Suppressor macrophage treated with lipopolysaccharide for 1 hour (primary cell): ENCODE measurements at regions not wholly inside any gene's neighbourhood (a gene's known extent, or its start where the extent isn't known, plus 50 kb on each side); places are given as distances from the start of the nearest gene placed in this dataset.
A peak's percentile ranks its signal among the peaks of the same experiment; 100 is the strongest.

Source experiments
- DNase-seq, 3 donors: peaks; one replicate each; pipeline ENCODE4 v3.0.0-alpha.2; 2020 to 2022

- no peak for DNase-seq
These were observed 193.7 kb upstream of the HMGA2 start for GRCh38 chr12:65630555-65630954.

GRCh38 chr12:65631621-65632111, 192.6 kb upstream of the HMGA2 start:
- DNase-seq = peak in 1 of 3 donors; percentile 17

- no peak for DNase-seq
These were observed 192.0 kb upstream of the HMGA2 start for GRCh38 chr12:65632131-65632855.

- DNase-seq = no peak
These were observed 190.2 kb upstream of the HMGA2 start for GRCh38 chr12:65634061-65634460.

DNA sequence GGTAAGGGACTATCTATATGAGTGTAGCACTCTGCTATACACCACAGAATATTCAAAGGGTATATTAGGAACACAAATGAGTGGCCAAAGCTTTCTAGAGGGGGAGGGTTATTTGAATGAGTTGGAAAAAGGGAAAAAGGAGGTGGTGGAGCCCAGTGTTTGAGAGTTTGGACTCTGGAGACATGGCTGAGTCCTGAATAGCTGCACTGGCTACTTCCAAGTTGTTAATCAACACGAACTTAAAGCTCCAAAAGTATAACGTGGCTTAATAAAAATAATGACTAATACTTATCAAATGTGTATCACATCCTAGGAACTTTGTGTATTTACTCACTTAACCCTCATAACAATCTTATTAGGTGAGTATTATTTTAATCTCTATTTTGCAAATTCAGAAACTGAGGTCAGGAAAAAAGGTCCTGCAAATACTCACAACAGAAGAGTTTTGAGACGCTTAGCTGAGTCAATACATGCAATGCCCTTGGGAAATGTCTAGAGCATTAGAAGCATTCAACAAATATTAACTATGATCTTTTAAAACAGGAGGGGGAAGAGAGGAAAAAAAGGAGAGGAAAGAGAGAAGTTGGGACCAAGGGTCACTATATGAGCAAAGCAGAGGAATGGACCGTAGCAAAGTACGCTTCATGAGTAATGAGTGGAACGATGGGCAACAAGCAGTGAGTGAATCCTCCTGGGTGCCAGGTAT, 189.5 kb upstream of the HMGA2 start:
- DNase-seq = no peak

GRCh38 chr12:65636436-65636835, 187.8 kb upstream of the HMGA2 start:
- DNase-seq = no peak

DNA sequence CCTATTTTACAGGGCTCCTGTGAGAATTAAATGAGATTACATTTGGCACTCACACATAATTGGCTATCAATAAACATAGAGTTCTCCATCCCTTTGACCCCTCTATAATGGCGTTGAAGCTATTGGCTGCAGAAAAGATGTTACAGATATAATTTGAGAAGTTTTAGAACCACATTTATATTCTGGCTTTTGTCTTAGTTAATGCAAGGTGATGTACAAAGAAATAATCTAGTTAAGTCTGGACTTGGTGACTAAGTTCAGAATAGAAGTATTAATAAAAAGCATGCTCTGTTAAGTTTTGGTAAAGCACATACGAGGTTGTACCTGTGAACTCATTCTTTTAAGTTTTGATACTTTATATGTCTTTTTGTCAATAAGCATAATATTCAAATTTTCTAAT, 187.1 kb upstream of the HMGA2 start:
- DNase-seq = no peak

DNA sequence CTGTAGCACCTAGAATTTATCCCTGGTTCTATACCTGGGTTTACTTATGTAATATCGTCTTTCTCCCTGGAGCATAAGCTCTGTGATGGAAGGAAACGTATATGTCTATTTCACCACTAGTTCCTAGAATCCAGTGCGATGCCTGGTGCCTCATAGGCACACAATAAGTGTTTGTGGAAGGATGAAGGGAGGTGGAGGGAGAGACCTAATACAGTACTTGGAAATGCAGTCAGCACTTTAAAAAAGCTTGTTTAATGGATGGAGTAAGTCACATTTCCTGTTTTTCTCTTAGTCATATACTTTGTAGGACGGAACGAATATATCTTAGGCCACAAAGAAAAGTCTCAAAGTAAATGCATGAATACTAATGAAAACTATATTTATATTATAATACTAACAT, 186.5 kb upstream of the HMGA2 start:
- no peak for DNase-seq

DNA sequence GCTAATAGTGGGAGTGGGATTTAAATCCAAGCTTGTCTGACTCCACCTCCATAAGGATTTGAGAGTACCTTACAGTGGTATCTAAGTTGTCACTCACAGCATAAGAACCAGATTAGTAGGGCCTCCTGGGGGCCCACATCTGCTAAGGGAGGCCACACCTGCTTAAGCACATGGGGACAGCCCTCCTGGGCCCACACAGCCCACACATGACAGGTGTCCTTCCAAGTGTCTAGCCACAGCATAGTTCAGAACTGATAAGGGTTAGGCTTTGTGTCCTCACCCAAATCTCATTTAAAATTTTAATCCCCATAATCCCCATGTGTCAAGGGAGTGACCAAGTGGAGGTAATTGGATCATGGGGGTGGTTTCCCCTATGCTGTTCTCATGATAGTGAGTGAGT, 186.0 kb upstream of the HMGA2 start:
- no peak for DNase-seq

DNA sequence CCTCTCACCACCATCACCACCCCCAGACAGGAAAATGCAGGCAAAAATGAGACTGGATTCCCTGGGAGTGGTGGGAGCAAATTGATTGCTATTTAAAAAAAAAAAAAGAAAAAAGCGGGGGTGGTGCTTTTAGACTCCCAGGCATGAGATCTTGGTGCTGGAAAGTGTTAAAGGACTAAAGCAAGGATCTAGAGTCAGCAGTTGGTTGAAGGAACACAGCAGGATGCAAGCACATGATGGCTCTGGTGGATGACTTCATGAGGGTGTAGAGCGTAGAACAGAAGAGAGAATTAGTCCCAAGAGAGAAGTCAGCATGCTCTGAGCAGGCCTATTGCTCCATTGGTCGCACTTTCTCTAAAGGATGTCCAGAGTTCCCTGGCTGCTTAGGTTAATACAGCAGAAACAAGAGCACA, 183.8 kb upstream of the HMGA2 start:
- DNase-seq = no peak

DNA sequence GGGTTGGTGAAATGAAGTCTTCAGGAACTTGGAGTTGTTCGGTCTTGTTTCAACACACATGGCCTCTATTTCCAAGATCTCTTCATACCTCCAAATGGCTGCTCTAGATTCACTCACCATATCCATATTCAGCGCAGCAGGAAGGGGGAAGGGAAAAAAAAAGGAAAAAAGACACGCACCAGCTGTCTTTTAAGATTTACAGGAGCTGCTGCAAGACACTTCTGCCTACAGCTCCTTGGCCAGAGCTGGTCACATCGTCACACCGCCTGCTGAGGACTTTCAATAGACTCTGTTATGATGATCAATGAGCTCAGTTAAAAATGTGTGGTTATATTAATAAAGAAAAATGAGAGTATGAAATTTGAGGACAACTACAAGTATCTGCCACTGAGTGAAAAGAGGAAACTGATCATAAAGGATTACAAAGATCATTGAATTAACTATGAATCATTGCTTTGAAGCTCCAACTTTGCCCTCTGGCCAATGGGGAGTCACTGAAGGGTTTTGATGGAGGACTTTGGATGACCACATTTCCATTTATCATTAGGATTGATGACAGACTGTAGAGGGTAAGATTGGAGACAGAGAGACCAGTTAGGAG, 182.1 kb upstream of the HMGA2 start:
- DNase-seq = no peak

GRCh38 chr12:65643171-65643570, 181.1 kb upstream of the HMGA2 start:
- DNase-seq = no peak

DNA sequence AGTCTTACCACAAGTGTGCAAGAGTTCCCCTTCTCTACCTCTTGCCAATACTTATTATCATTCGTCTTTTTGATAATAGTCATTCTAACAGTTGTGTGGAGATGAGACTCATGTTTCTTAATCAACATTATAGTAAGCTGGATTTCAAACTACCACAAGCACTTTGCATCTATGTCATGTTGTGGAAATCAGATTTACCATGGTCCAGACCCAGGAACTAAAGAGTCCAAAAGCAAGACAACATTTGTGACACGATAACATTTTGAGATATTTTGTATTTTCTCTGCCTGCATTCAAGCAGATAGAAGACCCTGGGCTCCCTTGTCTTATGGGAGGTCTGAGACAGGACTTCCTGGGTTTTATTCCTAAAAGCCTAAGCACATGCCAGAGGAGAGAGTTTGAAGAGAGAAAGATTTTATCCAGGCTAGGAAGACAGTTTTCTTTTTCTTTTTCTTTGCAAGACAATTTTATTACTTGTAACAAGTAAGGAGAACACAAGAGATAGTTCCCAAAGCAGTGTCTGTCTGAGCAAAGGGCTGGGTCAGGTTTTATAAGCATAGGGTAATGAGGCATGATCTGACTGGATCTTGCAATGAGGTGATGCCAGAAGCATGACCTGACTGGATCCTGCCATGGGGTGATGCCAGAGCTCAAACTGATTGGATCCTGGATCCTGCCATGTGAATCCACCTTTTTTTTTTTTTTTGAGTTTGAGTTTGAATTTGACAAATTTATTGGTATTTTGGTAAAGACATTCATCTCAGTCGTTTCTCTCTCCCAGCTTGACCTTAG, 180.5 kb upstream of the HMGA2 start:
- no peak for DNase-seq

GRCh38 chr12:65646127-65646643, 178.1 kb upstream of the HMGA2 start:
- DNase-seq = no peak

- no peak for DNase-seq
These were observed 177.2 kb upstream of the HMGA2 start for GRCh38 chr12:65647074-65647473.

- DNase-seq = no peak
These were observed 175.8 kb upstream of the HMGA2 start for GRCh38 chr12:65648461-65648860.

DNA sequence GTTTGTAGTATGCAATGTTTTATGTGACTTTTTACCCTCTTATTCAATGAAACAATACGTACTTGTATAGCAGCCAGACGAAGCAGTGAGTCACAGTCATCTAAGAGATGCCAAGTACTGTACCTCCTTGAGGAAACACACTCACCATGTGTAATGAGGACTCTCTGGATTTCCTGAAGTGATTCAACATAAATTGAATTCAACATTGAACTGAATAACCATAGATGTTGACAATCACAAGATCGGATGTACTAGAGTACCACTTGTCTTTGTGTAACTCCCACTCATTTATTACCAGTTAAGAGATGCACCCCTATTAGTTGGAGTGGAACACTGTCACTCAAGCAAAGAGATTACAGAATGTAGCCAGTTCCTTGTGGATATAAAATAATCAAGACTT, 175.2 kb upstream of the HMGA2 start:
- DNase-seq = peak; percentile 31 to 69 (median 53)

GRCh38 chr12:65651060-65651459, 173.2 kb upstream of the HMGA2 start:
- DNase-seq = no peak

GRCh38 chr12:65653321-65653720, 171.0 kb upstream of the HMGA2 start:
- no peak for DNase-seq

DNA sequence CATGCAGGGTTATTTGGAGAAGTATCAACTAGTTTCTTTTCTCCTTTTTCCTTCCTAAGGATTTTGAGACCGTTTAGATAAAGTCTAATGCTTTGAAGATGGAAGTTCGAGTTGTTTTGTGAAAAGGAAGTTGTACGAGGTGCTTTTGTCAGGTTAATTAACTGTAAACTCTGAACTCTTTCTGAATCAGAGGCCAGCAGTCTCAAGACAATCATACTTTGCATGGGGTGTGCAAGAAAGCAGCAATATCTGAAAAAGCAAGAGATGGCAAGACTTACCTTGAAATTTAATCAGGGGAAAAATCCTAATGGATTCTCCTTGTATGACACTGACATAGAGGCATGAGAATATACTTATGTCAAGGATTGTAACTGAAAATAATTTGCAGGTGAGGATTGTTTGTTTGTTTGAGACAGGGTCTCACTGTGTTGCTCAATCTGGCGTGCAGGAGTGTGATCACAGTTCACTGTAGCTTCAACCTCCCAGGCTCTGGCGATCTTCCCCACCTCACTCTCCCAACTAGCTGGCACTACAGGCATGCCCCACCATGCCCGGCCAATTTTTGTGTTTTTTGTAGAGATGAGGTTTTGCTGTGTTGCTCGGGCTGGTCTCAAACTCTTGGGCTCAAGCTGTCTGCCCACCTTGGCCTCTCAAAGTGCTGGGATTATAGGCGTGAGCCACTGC, 170.2 kb upstream of the HMGA2 start:
- peak in 1 of 3 donors; percentile 15 for DNase-seq

- DNase-seq = no peak
These were observed 169.2 kb upstream of the HMGA2 start for GRCh38 chr12:65655074-65655493.

DNA sequence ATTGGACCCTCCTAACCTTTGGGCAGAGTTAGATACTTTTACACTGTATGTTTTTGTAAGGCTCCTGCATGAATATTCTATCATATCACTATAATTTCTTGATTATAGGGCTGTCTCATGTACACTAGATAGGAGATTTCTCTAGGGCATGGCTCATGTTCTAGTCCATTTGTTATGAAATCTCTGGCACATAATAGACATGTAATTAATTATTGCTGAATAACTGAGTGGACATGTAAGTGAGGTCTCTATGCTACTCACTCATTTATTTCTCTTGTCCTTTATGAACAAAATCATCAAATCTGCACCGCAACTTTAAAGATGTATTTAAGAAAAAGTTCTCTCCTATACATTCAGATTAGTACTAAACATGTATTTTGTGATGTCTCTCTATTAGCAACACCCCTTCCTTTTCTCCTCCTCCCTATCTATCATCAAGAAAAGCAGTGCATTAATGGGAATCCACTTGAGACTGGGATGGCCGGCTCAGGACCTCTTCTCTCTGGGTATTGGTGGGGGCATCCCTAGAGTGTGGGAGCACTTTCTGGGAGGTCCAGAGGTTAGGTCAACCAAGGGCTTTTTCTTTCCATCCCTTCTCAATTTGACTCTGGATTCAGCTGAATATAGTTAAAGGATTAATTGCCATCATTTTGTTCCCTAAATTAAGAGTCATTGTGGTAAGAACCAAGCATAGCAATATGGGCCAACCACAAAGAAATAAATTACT, 168.0 kb upstream of the HMGA2 start:
- DNase-seq = no peak
